ENCODE measurements at regions not wholly inside any gene's neighbourhood (a gene's known extent, or its start where the extent isn't known, plus 50 kb on each side); places are given as distances from the start of the nearest gene placed in this dataset.
"Not testable (repeated sequence)": the region's sequence is repeated elsewhere in the genome, so short reads cannot be mapped to it uniquely, and the experiment has no call there.

GRCh38 chr5:135156715-135157404 lies 122.8 kb upstream of the PITX1 start:
- H3K36me3 Mint-ChIP-seq (ENCODE audit: low read depth) = no peaks in the 10 kb centered on the region
- peaks cover 24% of the 10 kb centered on the region for H3K27me3 Mint-ChIP-seq
- H3K4me1 Mint-ChIP-seq (ENCODE audit: low read depth) = peaks cover 24% of the 10 kb centered on the region
- intact Hi-C loops (cut with micrococcal nuclease) = no loop called here
- no peak overlapping the region for H3K4me3 Mint-ChIP-seq
- peaks cover 9% of the 10 kb centered on the region for H3K9me3 Mint-ChIP-seq
- H3K27ac Mint-ChIP-seq = no peak overlapping the region

- peaks cover 26% of the 10 kb centered on the region for H3K27me3 Mint-ChIP-seq
- no peak overlapping the region for H3K27ac Mint-ChIP-seq
- H3K4me3 Mint-ChIP-seq = no peak overlapping the region
- no peaks in the 10 kb centered on the region for H3K36me3 Mint-ChIP-seq (ENCODE audit: low read depth)
- peaks cover 19% of the 10 kb centered on the region for H3K4me1 Mint-ChIP-seq (ENCODE audit: low read depth)
- peaks cover 9% of the 10 kb centered on the region for H3K9me3 Mint-ChIP-seq
- intact Hi-C loops (cut with micrococcal nuclease) = no loop called here
Observed at GRCh38 chr5:135156337-135156714, 122.3 kb upstream of the PITX1 start.

GRCh38 chr5:135155616-135156214 lies 121.7 kb upstream of the PITX1 start:
- H3K36me3 Mint-ChIP-seq (ENCODE audit: low read depth) = no peaks in the 10 kb centered on the region
- H3K4me3 Mint-ChIP-seq = no peak overlapping the region
- H3K4me1 Mint-ChIP-seq (ENCODE audit: low read depth) = peaks cover 12% of the 10 kb centered on the region
- intact Hi-C loops (cut with micrococcal nuclease) = no loop called here
- H3K27me3 Mint-ChIP-seq = peaks cover 26% of the 10 kb centered on the region
- H3K9me3 Mint-ChIP-seq = peaks cover 9% of the 10 kb centered on the region
- H3K27ac Mint-ChIP-seq = no peak overlapping the region

- Mint-ChIP-seq H3K27me3 (peaks cover 21% of the 10 kb centered on the region), H3K27ac (no peak overlapping the region), H3K36me3 (ENCODE audit: low read depth) (no peaks in the 10 kb centered on the region), H3K4me1 (ENCODE audit: low read depth) (peaks cover 11% of the 10 kb centered on the region), H3K4me3 (no peak overlapping the region), H3K9me3 (peaks cover 9% of the 10 kb centered on the region)
- intact Hi-C loops (cut with micrococcal nuclease) = no loop called here
Observed at GRCh38 chr5:135154961-135155360, 120.9 kb upstream of the PITX1 start.

- intact Hi-C loops (cut with micrococcal nuclease) = no loop called here
- Mint-ChIP-seq H3K4me3 (no peak overlapping the region), H3K36me3 (ENCODE audit: low read depth) (no peaks in the 10 kb centered on the region), H3K27ac (no peak overlapping the region), H3K27me3 (peaks cover 18% of the 10 kb centered on the region), H3K4me1 (ENCODE audit: low read depth) (peaks cover 11% of the 10 kb centered on the region), H3K9me3 (peaks cover 9% of the 10 kb centered on the region)
Observed at GRCh38 chr5:135154197-135154596, 120.2 kb upstream of the PITX1 start.

- Mint-ChIP-seq H3K36me3 (ENCODE audit: low read depth) (no peaks in the 10 kb centered on the region), H3K4me3 (no peak overlapping the region), H3K9me3 (peaks cover 9% of the 10 kb centered on the region)
Observed at GRCh38 chr5:135153661-135154060, 119.6 kb upstream of the PITX1 start.

GRCh38 chr5:135153259-135153658 lies 119.2 kb upstream of the PITX1 start:
- Mint-ChIP-seq H3K4me3 (no peak overlapping the region), H3K9me3 (peaks cover 8% of the 10 kb centered on the region), H3K36me3 (ENCODE audit: low read depth) (no peaks in the 10 kb centered on the region), H3K4me1 (ENCODE audit: low read depth) (peaks cover 11% of the 10 kb centered on the region), H3K27me3 (peaks cover 21% of the 10 kb centered on the region), H3K27ac (no peak overlapping the region)
- intact Hi-C loops (cut with micrococcal nuclease) = no loop called here

More at GRCh38 chr5:135153661-135154060, 119.6 kb upstream of the PITX1 start:
- peaks cover 11% of the 10 kb centered on the region for H3K4me1 Mint-ChIP-seq (ENCODE audit: low read depth)
- intact Hi-C loops (cut with micrococcal nuclease) = no loop called here
- H3K27me3 Mint-ChIP-seq = peaks cover 20% of the 10 kb centered on the region
- no peak overlapping the region for H3K27ac Mint-ChIP-seq

- H3K36me3 Mint-ChIP-seq (ENCODE audit: low read depth); H3K27ac Mint-ChIP-seq; intact Hi-C loops (cut with micrococcal nuclease); H3K4me3 Mint-ChIP-seq: not testable (repeated sequence)
- H3K9me3 Mint-ChIP-seq = peaks cover 15% of the 10 kb centered on the region
- peaks cover 30% of the 10 kb centered on the region for H3K27me3 Mint-ChIP-seq
- peaks cover 11% of the 10 kb centered on the region for H3K4me1 Mint-ChIP-seq (ENCODE audit: low read depth)
Observed at GRCh38 chr5:135151660-135152059, 117.6 kb upstream of the PITX1 start.

GRCh38 chr5:135151256-135151655 lies 117.2 kb upstream of the PITX1 start:
- Mint-ChIP-seq H3K27ac (no peak overlapping the region), H3K36me3 (ENCODE audit: low read depth) (no peaks in the 10 kb centered on the region), H3K4me3 (no peak overlapping the region), H3K9me3 (peaks cover 15% of the 10 kb centered on the region), H3K4me1 (ENCODE audit: low read depth) (peaks cover 11% of the 10 kb centered on the region), H3K27me3 (peaks cover 33% of the 10 kb centered on the region)
- intact Hi-C loops (cut with micrococcal nuclease) = no loop called here

GRCh38 chr5:135150767-135151166 lies 116.7 kb upstream of the PITX1 start:
- intact Hi-C loops (cut with micrococcal nuclease) = no loop called here
- no peak overlapping the region for H3K27ac Mint-ChIP-seq
- H3K4me1 Mint-ChIP-seq (ENCODE audit: low read depth) = peaks cover 11% of the 10 kb centered on the region
- peaks cover 15% of the 10 kb centered on the region for H3K9me3 Mint-ChIP-seq
- peaks cover 31% of the 10 kb centered on the region for H3K27me3 Mint-ChIP-seq
- no peaks in the 10 kb centered on the region for H3K36me3 Mint-ChIP-seq (ENCODE audit: low read depth)
- no peak overlapping the region for H3K4me3 Mint-ChIP-seq

- H3K4me1 Mint-ChIP-seq (ENCODE audit: low read depth) = peaks cover 11% of the 10 kb centered on the region
- H3K9me3 Mint-ChIP-seq = peaks cover 15% of the 10 kb centered on the region
- intact Hi-C loops (cut with micrococcal nuclease) = no loop called here
- no peak overlapping the region for H3K27ac Mint-ChIP-seq
- peaks cover 31% of the 10 kb centered on the region for H3K27me3 Mint-ChIP-seq
- no peaks in the 10 kb centered on the region for H3K36me3 Mint-ChIP-seq (ENCODE audit: low read depth)
- H3K4me3 Mint-ChIP-seq = no peak overlapping the region
Observed at GRCh38 chr5:135149956-135150723, 116.1 kb upstream of the PITX1 start.

- Mint-ChIP-seq H3K9me3 (peaks cover 15% of the 10 kb centered on the region), H3K27ac (no peak overlapping the region), H3K36me3 (ENCODE audit: low read depth) (no peaks in the 10 kb centered on the region), H3K27me3 (peaks cover 30% of the 10 kb centered on the region), H3K4me3 (no peak overlapping the region), H3K4me1 (ENCODE audit: low read depth) (peaks cover 10% of the 10 kb centered on the region)
- intact Hi-C loops (cut with micrococcal nuclease) = no loop called here
Observed at GRCh38 chr5:135149229-135149955, 115.4 kb upstream of the PITX1 start.

GRCh38 chr5:135147294-135148090 lies 113.5 kb upstream of the PITX1 start:
- peaks cover 22% of the 10 kb centered on the region for H3K27me3 Mint-ChIP-seq
- no peak overlapping the region for H3K27ac Mint-ChIP-seq
- H3K36me3 Mint-ChIP-seq (ENCODE audit: low read depth) = no peaks in the 10 kb centered on the region
- no peaks in the 10 kb centered on the region for H3K4me1 Mint-ChIP-seq (ENCODE audit: low read depth)
- peaks cover 15% of the 10 kb centered on the region for H3K9me3 Mint-ChIP-seq
- H3K4me3 Mint-ChIP-seq = no peak overlapping the region
- intact Hi-C loops (cut with micrococcal nuclease) = no loop called here

Data from dendritic cell treated with granulocyte-macrophage colony-stimulating factor and Interleukin-4, amounts not matched to agents 40 ng/mL and 50 ng/mL, for 4 days (primary cell).